HG02852 (cell line): ENCODE measurements at regions not wholly inside any gene's neighbourhood (a gene's known extent, or its start where the extent isn't known, plus 50 kb on each side); places are given as distances from the start of the nearest gene placed in this dataset.

Source experiments
- ATAC-seq: cut with Tn5 transposase; IDR thresholded peaks from one replicate; pipeline ENCODE4 v1.9.1; 2021; ENCODE audit warnings: mild to moderate bottlenecking, moderate library complexity; ENCODE audit not compliant: unreplicated experiment

DNA sequence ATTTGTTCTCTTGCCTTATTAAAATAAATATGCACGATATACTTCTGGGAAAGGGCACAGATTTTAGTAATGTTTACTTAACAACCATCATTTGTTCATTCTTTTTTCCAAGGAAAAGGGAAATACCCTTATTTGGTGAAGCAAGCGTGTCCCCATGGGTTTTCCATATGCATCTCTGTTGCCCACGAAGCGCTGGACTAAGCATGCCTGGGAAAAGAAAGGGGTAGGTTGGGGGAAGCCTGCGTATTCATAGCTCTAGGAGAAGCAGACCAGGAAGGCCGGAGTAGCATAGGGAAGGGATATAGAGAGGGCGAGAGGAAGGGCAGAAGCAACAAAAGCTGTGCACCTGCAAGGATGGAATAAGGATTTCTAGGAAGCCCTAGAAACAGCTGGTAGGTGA lies 61.8 kb upstream of the ACO1 start:
- no peak for ATAC-seq

- ATAC-seq, result no peak
These were observed 58.3 kb upstream of the ACO1 start for GRCh38 chr9:32326146-32326545.

DNA sequence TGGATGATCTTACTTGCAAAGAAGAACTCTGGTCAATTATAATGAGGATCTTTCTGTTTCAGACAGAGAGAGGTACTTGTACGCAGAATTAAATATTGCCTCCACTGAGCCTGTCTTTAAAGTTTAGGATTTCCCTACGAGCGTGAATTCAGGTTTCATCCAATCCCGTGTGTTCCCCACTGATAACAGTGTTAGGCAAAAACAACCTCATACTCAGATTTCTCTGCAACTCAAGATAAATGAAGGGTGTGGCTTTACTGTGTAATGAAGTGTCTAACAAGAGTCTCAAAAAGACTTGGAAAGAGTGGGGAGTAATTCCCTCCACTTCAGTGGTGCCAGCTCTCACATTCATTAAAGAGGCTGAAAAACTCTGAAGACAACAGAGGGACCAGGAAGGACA lies 53.2 kb upstream of the ACO1 start:
- ATAC-seq, result no peak

GRCh38 chr9:32334112-32334511 lies 50.3 kb upstream of the ACO1 start:
- ATAC-seq, result no peak
